HCT116 (cell line): ENCODE measurements at regions not wholly inside any gene's neighbourhood (a gene's known extent, or its start where the extent isn't known, plus 50 kb on each side); places are given as distances from the start of the nearest gene placed in this dataset.
A peak's percentile ranks its signal among the peaks of the same experiment; 100 is the strongest.
"Not testable (repeated sequence)": the region's sequence is repeated elsewhere in the genome, so short reads cannot be mapped to it uniquely, and the experiment has no call there.

ENCODE experiments used
- ATAC-seq: fragments of 200-7000 bp; cut with Tn5 transposase; 2 replicates; pipeline ENCODE4 v1.9.1; 2020; ENCODE audit warnings: mild to moderate bottlenecking, moderate library complexity
- BruUV-seq: library from RNA; stranded (reverse); fragments of 400-500 nt; replicated peaks from 2 replicates; lab custom pipeline; 2021; lab: Mats Ljungman, UMichigan
- CTCF ChIA-PET: fragments of 300-600 bp; sonication (Branson Sonifier 250); formaldehyde crosslinking; loops from one replicate; lab custom pipeline; 2021; ENCODE audit warnings: antibody characterized with exemption; lab: Charles Lee
- POLR2A ChIA-PET: fragments of 300-600, 350-600 bp; sonication (Branson Sonifier 250); formaldehyde crosslinking; loops from one replicate; lab custom pipeline; 2021; ENCODE audit warnings: antibody characterized with exemption; lab: Charles Lee
- RAD21 ChIA-PET, 2 experiments: fragments of 300-600 bp; sonication (Branson Sonifier 250); formaldehyde crosslinking; loops; one replicate each; lab custom pipeline; 2023; ENCODE audit warnings: low total read pairs in 2 of 2; ENCODE audit not compliant: uncharacterized antibody in 2 of 2, unreplicated experiment in 2 of 2, low non-redundant PET in 1 of 2; lab: Charles Lee
- DNase-seq: peaks from one replicate; pipeline ENCODE4 v3.0.0-alpha.2; 2010; ENCODE audit warnings: low read depth, low spot score
- H2AFZ ChIP-seq: fragments of 200-600 bp; shearing (Covaris generic), sonication (generic); 2 replicates; pipeline ENCODE4 v1.6.1; 2017; ENCODE audit warnings: low read depth, mixed run types, mixed read lengths, antibody characterized with exemption, low read length; ENCODE audit not compliant: poor library complexity, severe bottlenecking
- H3K27ac ChIP-seq: 2 replicates; pipeline ENCODE4 v1.5.1; 2012; ENCODE audit warnings: low read depth, low read length
- H3K27me3 ChIP-seq: fragments of 200-600 bp; sonication (generic); 2 replicates; pipeline ENCODE4 v1.6.1; 2016; ENCODE audit warnings: mixed run types, low read length, mixed read lengths; ENCODE audit not compliant: insufficient read depth
- H3K36me3 ChIP-seq, 2 experiments: fragments of 200-500 bp in 1 of 2; fragments of 200-600 bp in 1 of 2; sonication (Bioruptor generic) in 1 of 2; sonication (generic) in 1 of 2; 2 replicates each; pipeline versions ENCODE4 v1.5.1 to v1.6.1; 2014 to 2016; ENCODE audit warnings: low read length in 2 of 2, inconsistent platforms in 1 of 2, mixed read lengths in 1 of 2, mixed run types in 1 of 2; ENCODE audit not compliant: insufficient read depth in 2 of 2, control insufficient read depth in 1 of 2
- H3K4me1 ChIP-seq, 2 experiments: fragments of 200-600 bp in 1 of 2; sonication (generic) in 1 of 2; 2 replicates each; pipeline versions ENCODE4 v1.5.1 to v1.6.1; 2012 to 2017; ENCODE audit warnings: low read length in 2 of 2, inconsistent platforms in 1 of 2, mild to moderate bottlenecking in 1 of 2, mixed read lengths in 1 of 2, mixed run types in 1 of 2, moderate library complexity in 1 of 2; ENCODE audit not compliant: insufficient read depth in 2 of 2, control insufficient read depth in 1 of 2
- H3K4me2 ChIP-seq: fragments of 200-600 bp; sonication (generic); 2 replicates; pipeline ENCODE4 v1.6.1; 2017; ENCODE audit warnings: mixed run types, low read length, mixed read lengths
- H3K4me3 ChIP-seq, 2 experiments: fragments of 200-600 bp in 1 of 2; sonication (generic) in 1 of 2; replicated peaks in 1 of 2; 2 replicates each; pipeline ENCODE4 v1.5.1; 2011 to 2016; ENCODE audit warnings: low read length in 2 of 2, control low read depth in 1 of 2, low read depth in 1 of 2, mild to moderate bottlenecking in 1 of 2, mixed read lengths in 1 of 2, mixed run types in 1 of 2
- H3K79me2 ChIP-seq: fragments of 200-600 bp; sonication (generic); 2 replicates; pipeline ENCODE4 v1.6.1; 2017; ENCODE audit warnings: mild to moderate bottlenecking, mixed run types, low read length, moderate library complexity, mixed read lengths; ENCODE audit not compliant: insufficient read depth
- H3K9ac ChIP-seq: fragments of 200-600 bp; sonication (generic); 2 replicates; pipeline ENCODE4 v1.6.1; 2016; ENCODE audit warnings: low read length, mixed read lengths
- H3K9me2 ChIP-seq: fragments of 200-600 bp; sonication (generic), shearing (Covaris generic); 2 replicates; pipeline ENCODE4 v1.6.1; 2017; ENCODE audit warnings: mixed run types, mild to moderate bottlenecking, moderate library complexity; ENCODE audit not compliant: insufficient read depth
- H3K9me3 ChIP-seq, 2 experiments: fragments of 200-500 bp in 1 of 2; fragments of 200-600 bp in 1 of 2; sonication (Bioruptor generic) in 1 of 2; sonication (generic) in 1 of 2; 2 replicates each; pipeline ENCODE4 v1.6.1; 2014 to 2017; ENCODE audit warnings: low read length in 2 of 2, mixed read lengths in 2 of 2, inconsistent platforms in 1 of 2, low read depth in 1 of 2, mild to moderate bottlenecking in 1 of 2, mixed run types in 1 of 2, moderate library complexity in 1 of 2; ENCODE audit not compliant: control insufficient read depth in 1 of 2, insufficient read depth in 1 of 2
- H4K20me1 ChIP-seq: fragments of 200-600 bp; sonication (generic), shearing (Covaris generic); 2 replicates; pipeline ENCODE4 v1.6.1; 2017; ENCODE audit warnings: mixed run types, mild to moderate bottlenecking, moderate library complexity; ENCODE audit not compliant: insufficient read depth
- CBX3 ChIP-seq: IDR thresholded peaks from 2 replicates; pipeline ENCODE4 v1.6.1; 2012; ENCODE audit warnings: low read depth
- CEBPB ChIP-seq: IDR thresholded peaks from 2 replicates; pipeline ENCODE4 v1.6.1; 2012; ENCODE audit warnings: low read depth
- EGR1 ChIP-seq: IDR thresholded peaks from 2 replicates; pipeline ENCODE4 v1.6.1; 2012; ENCODE audit warnings: low read depth
- ELF1 ChIP-seq: IDR thresholded peaks from 2 replicates; pipeline ENCODE4 v1.6.1; 2012; ENCODE audit warnings: low read depth, borderline replicate concordance
- EZH2 ChIP-seq: fragments of 200-600 bp; sonication (generic); IDR thresholded peaks from 2 replicates; pipeline ENCODE4 v1.6.1; 2017; ENCODE audit warnings: antibody characterized with exemption, mixed run types
- POLR2AphosphoS5 ChIP-seq: IDR thresholded peaks from 2 replicates; pipeline ENCODE4 v1.6.1; 2011; ENCODE audit warnings: mild to moderate bottlenecking, low read depth, low read length, moderate library complexity
- SIN3A ChIP-seq: IDR thresholded peaks from 2 replicates; pipeline ENCODE4 v1.6.1; 2012; ENCODE audit warnings: low read depth
- SRF ChIP-seq: IDR thresholded peaks from 2 replicates; pipeline ENCODE4 v1.6.1; 2012; ENCODE audit warnings: low read depth
- YY1 ChIP-seq: IDR thresholded peaks from 2 replicates; pipeline ENCODE4 v1.6.1; 2011; ENCODE audit warnings: low read length, low read depth, moderate library complexity, mild to moderate bottlenecking; ENCODE audit not compliant: insufficient replicate concordance; ENCODE audit errors: extremely low read depth
- intact Hi-C: fragments of 100-400 bp; cut with micrococcal nuclease; formaldehyde crosslinking; loops from 2 replicates; pipeline ENCODE4 v1.10.0; 2022
- TF ChIP-seq, protein P1 (sequence below): IDR thresholded peaks from 2 replicates; pipeline ENCODE4 v1.6.1; 2012; ENCODE audit warnings: low read depth
- TF ChIP-seq, protein P2 (sequence below): IDR thresholded peaks from 2 replicates; pipeline ENCODE4 v1.6.1; 2012

DNA sequence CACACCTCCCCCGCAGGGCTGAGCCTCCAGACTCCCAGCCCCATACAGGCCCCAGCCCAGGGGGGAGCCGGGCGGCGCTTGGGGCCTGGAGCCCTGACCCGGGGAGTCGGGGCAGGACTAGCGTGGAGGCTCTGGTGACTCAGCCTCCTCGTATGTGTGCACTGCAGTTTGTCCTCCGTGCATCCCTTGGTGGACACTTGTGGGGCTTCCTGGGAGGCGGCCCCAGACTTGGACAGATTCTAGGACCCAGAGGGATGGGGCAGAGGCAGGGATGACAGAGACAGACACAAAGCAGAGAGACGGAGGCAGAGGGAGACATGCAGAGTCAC is 161.6 kb downstream of the TMEM121 start:
- H2AFZ ChIP-seq, H3K4me3 ChIP-seq, POLR2A ChIA-PET, H3K4me1 ChIP-seq, H3K36me3 ChIP-seq, H3K9ac ChIP-seq, H3K27me3 ChIP-seq, DNase-seq, RAD21 ChIA-PET, H3K9me2 ChIP-seq, H3K4me2 ChIP-seq, CTCF ChIA-PET, H3K79me2 ChIP-seq, H4K20me1 ChIP-seq, BruUV-seq, H3K27ac ChIP-seq: not testable (repeated sequence)
- intact Hi-C loops: loop anchor here (10.0 kb wide), 1 partner anchor 123 kb away; no protein-coding TSS in a partner anchor
- H3K9me3 ChIP-seq: peaks cover 0 to 10% of the 10 kb centered on the region in 2 experiments; a peak in 1 of 4 replicates
- ATAC-seq: peak; percentile 40

DNA sequence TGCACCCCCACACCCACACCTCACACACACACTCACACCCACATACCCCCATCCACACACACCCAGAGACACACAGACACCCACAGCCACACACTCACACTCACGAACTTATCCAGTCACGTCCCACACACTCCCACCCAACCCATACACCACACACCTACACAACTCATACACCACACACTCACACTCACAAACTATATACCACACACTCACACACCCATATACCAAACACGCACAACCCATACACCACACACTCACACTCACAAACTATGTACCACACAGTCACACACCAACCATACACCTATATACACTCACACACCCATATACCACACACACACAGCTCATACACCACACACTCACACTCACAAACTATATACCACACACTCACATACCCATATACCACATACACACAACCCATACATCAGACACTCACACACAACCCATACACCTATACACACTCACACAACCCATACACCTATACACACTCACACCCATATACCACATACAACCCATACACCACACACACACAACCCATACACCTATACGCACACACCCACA is 162.4 kb downstream of the TMEM121 start:
- H3K4me2 ChIP-seq, BruUV-seq, RAD21 ChIA-PET, H2AFZ ChIP-seq, ATAC-seq, H4K20me1 ChIP-seq, H3K79me2 ChIP-seq, H3K9me2 ChIP-seq, POLR2A ChIA-PET, H3K4me3 ChIP-seq, H3K9ac ChIP-seq, H3K27me3 ChIP-seq, CTCF ChIA-PET, H3K36me3 ChIP-seq, DNase-seq, H3K4me1 ChIP-seq, H3K27ac ChIP-seq: not testable (repeated sequence)
- intact Hi-C loops: loop anchor here (10.0 kb wide), 1 partner anchor 124 kb away; no protein-coding TSS in a partner anchor
- peaks cover 0 to 10% of the 10 kb centered on the region in 2 experiments; a peak in 1 of 4 replicates for H3K9me3 ChIP-seq

DNA sequence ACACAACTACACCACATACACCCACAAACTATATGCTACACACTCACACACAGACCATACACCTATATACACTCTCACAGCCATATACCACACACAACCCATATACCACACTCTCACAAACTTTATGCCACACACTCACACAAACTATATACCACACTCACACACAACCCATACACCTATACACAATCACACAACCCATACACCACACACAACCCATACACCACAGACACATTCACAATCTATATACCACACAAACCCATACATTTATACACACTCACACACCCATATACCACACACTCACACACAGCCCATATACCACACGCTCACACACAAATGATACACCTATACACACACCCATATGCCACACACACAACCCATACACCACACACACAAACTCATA is 163.3 kb downstream of the TMEM121 start:
- H3K79me2 ChIP-seq: no peaks in the 10 kb centered on the region
- H3K36me3 ChIP-seq: no peaks in the 10 kb centered on the region
- POLR2A ChIA-PET: no interaction called here
- no peaks in the 10 kb centered on the region for H3K27me3 ChIP-seq
- ATAC-seq (no peak), DNase-seq (no peak)
- CTCF ChIA-PET: no interaction called here
- intact Hi-C loops: loop anchor here (10.0 kb wide), 1 partner anchor 125 kb away; no protein-coding TSS in a partner anchor
- H3K9me3 ChIP-seq: peaks cover 0 to 10% of the 10 kb centered on the region in 2 experiments; a peak in 1 of 4 replicates
- no peak overlapping the region for H3K27ac ChIP-seq
- H3K9ac ChIP-seq: no peak overlapping the region
- H3K4me3 ChIP-seq: no peak overlapping the region
- H3K4me2 ChIP-seq: no peak overlapping the region
- H3K4me1 ChIP-seq: no peaks in the 10 kb centered on the region
- no peaks in the 10 kb centered on the region for H4K20me1 ChIP-seq
- no TSS peak for BruUV-seq
- RAD21 ChIA-PET: no interaction called here
- no peaks in the 10 kb centered on the region for H3K9me2 ChIP-seq
- H2AFZ ChIP-seq: no peak overlapping the region
- no peak for TF ChIP-seq EGR1
- TF ChIP-seq, protein P1, sequence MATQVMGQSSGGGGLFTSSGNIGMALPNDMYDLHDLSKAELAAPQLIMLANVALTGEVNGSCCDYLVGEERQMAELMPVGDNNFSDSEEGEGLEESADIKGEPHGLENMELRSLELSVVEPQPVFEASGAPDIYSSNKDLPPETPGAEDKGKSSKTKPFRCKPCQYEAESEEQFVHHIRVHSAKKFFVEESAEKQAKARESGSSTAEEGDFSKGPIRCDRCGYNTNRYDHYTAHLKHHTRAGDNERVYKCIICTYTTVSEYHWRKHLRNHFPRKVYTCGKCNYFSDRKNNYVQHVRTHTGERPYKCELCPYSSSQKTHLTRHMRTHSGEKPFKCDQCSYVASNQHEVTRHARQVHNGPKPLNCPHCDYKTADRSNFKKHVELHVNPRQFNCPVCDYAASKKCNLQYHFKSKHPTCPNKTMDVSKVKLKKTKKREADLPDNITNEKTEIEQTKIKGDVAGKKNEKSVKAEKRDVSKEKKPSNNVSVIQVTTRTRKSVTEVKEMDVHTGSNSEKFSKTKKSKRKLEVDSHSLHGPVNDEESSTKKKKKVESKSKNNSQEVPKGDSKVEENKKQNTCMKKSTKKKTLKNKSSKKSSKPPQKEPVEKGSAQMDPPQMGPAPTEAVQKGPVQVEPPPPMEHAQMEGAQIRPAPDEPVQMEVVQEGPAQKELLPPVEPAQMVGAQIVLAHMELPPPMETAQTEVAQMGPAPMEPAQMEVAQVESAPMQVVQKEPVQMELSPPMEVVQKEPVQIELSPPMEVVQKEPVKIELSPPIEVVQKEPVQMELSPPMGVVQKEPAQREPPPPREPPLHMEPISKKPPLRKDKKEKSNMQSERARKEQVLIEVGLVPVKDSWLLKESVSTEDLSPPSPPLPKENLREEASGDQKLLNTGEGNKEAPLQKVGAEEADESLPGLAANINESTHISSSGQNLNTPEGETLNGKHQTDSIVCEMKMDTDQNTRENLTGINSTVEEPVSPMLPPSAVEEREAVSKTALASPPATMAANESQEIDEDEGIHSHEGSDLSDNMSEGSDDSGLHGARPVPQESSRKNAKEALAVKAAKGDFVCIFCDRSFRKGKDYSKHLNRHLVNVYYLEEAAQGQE: no peak
- TF ChIP-seq SRF: no peak
- no peak for TF ChIP-seq SIN3A
- no peak for TF ChIP-seq POLR2AphosphoS5
- TF ChIP-seq CBX3: no peak
- TF ChIP-seq, protein P2, sequence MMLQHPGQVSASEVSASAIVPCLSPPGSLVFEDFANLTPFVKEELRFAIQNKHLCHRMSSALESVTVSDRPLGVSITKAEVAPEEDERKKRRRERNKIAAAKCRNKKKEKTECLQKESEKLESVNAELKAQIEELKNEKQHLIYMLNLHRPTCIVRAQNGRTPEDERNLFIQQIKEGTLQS: no peak
- TF ChIP-seq YY1: no peak
- TF ChIP-seq EZH2: no peak
- no peak for TF ChIP-seq ELF1
- no peak for TF ChIP-seq CEBPB
